Gastroesophageal sphincter (tissue), 3 donors: ENCODE measurements at regions not wholly inside any gene's neighbourhood (a gene's known extent, or its start where the extent isn't known, plus 50 kb on each side); places are given as distances from the start of the nearest gene placed in this dataset.

ENCODE experiments used
- CTCF ChIP-seq, 4 experiments: fragments of 200-600 bp in 2 of 4; fragments of 450-650 bp in 2 of 4; sonication (generic) in 1 of 4; IDR thresholded peaks; one replicate each; pipeline ENCODE4 v1.5.1; 2017 to 2019; ENCODE audit warnings: antibody characterized with exemption in 4 of 4, mild to moderate bottlenecking in 2 of 4, moderate library complexity in 2 of 4
- EP300 ChIP-seq: sonication (generic); formaldehyde crosslinking; IDR thresholded peaks from one replicate; pipeline ENCODE4 v1.6.1; 2017; ENCODE audit warnings: antibody characterized with exemption, mild to moderate bottlenecking

GRCh38 chr18:45384962-45385315 lies 230.3 kb upstream of the SLC14A2 start:
- no peak for TF ChIP-seq CTCF (IDR thresholded peaks at IDR 0.05)
- TF ChIP-seq EP300: no peak
